ENCODE measurements at regions not wholly inside any gene's neighbourhood (a gene's known extent, or its start where the extent isn't known, plus 50 kb on each side); places are given as distances from the start of the nearest gene placed in this dataset.
"Not testable (repeated sequence)": the region's sequence is repeated elsewhere in the genome, so short reads cannot be mapped to it uniquely, and the experiment has no call there.

GRCh38 chr14:56064513-56064912 is 53.7 kb upstream of the PELI2 start:
- no peaks in the 10 kb centered on the region for H3K9me3 Mint-ChIP-seq (ENCODE audit: insufficient read depth)
- Histone ChIP-seq H3K4me2 (replicated peaks; ENCODE audit: low read depth, low read length, poor library complexity, severe bottlenecking) (no peak overlapping the region), H4K20me1 (ENCODE audit: control insufficient read depth, insufficient read depth, low read length, poor library complexity, severe bottlenecking) (no peaks in the 10 kb centered on the region), H3K9ac (ENCODE audit: low read length) (no peak overlapping the region), H3K27ac (ENCODE audit: low read length in 2 of 2) (no peak overlapping the region), H2AFZ (ENCODE audit: insufficient read depth, low read depth, low read length, poor library complexity, severe bottlenecking) (no peak overlapping the region), H3K4me1 (ENCODE audit: control insufficient read depth in 2 of 2, insufficient read depth in 2 of 2, low read length in 2 of 2) (no peaks in the 10 kb centered on the region), H3K27me3 (replicated peaks in 1 of 4; ENCODE audit: control extremely low read depth in 1 of 4, control insufficient read depth in 3 of 4, insufficient read depth in 4 of 4, low read length in 3 of 4) (no peaks in the 10 kb centered on the region), H3K4me3 (ENCODE audit: control extremely low read depth in 1 of 5, extremely low read depth in 1 of 5, insufficient read depth in 1 of 5, low read depth in 2 of 5, low read length in 4 of 5) (no peak overlapping the region), H3K36me3 (replicated peaks in 1 of 2; ENCODE audit: control extremely low read depth in 1 of 2, control insufficient read depth in 1 of 2, extremely low read depth in 1 of 2, insufficient read depth in 2 of 2, low read length in 1 of 2) (no peaks in the 10 kb centered on the region), H3K9me3 (ENCODE audit: control extremely low read depth in 1 of 3, control insufficient read depth in 2 of 3, insufficient read depth in 1 of 3, low read length in 2 of 3) (no peaks in the 10 kb centered on the region), H3K79me2 (ENCODE audit: control insufficient read depth, insufficient read depth, low read length) (no peaks in the 10 kb centered on the region)
- ChIA-PET POLR2A (no interaction called here), CTCF (no interaction called here)
- 100% methylated on average over 1 of the region's 5 CpGs for WGBS (ENCODE audit: insufficient coverage)
- intact Hi-C loops (cut with micrococcal nuclease), result no loop called here
- DNase-seq (no peak), ATAC-seq (ENCODE audit: low read depth) (no peak)
- TF ChIP-seq EZH2 (IDR thresholded peaks at IDR 0.05; ENCODE audit: borderline replicate concordance, insufficient read depth, low read depth, low read length, poor library complexity, severe bottlenecking), result no peak
- TF ChIP-seq, protein P1, sequence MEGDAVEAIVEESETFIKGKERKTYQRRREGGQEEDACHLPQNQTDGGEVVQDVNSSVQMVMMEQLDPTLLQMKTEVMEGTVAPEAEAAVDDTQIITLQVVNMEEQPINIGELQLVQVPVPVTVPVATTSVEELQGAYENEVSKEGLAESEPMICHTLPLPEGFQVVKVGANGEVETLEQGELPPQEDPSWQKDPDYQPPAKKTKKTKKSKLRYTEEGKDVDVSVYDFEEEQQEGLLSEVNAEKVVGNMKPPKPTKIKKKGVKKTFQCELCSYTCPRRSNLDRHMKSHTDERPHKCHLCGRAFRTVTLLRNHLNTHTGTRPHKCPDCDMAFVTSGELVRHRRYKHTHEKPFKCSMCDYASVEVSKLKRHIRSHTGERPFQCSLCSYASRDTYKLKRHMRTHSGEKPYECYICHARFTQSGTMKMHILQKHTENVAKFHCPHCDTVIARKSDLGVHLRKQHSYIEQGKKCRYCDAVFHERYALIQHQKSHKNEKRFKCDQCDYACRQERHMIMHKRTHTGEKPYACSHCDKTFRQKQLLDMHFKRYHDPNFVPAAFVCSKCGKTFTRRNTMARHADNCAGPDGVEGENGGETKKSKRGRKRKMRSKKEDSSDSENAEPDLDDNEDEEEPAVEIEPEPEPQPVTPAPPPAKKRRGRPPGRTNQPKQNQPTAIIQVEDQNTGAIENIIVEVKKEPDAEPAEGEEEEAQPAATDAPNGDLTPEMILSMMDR (IDR thresholded peaks at IDR 0.05), result no peak
- no peak overlapping the region for H3K27ac Mint-ChIP-seq
- no peak overlapping the region for H3K4me3 Mint-ChIP-seq
- H3K27me3 Mint-ChIP-seq, result peaks cover 11% of the 10 kb centered on the region
- no peaks in the 10 kb centered on the region for H3K4me1 Mint-ChIP-seq

DNA sequence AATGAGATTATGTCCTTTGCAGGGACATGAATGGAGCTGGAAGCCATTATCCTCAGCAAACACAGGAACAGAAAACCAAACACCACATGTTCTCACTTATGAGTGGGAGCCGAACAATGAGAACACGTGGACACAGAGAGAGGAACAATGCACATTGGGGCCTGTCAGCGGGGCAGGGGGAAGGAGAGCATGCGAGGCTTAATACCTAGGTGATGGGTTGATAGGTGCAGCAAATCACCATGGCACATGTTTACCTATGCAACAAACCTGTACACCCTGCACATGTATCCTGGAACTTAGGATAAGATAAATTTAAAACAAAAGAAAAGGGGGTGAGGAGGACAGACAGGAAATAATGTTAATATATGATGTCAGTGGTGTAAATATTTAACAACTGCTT is 53.0 kb upstream of the PELI2 start:
- DNase-seq; H3K9me3 ChIP-seq (ENCODE audit: control extremely low read depth in 1 of 3, control insufficient read depth in 2 of 3, insufficient read depth in 1 of 3, low read length in 2 of 3); H2AFZ ChIP-seq (ENCODE audit: insufficient read depth, low read depth, low read length, poor library complexity, severe bottlenecking); H4K20me1 ChIP-seq (ENCODE audit: control insufficient read depth, insufficient read depth, low read length, poor library complexity, severe bottlenecking); H3K27ac ChIP-seq (ENCODE audit: low read length in 2 of 2); H3K27me3 ChIP-seq (replicated peaks in 1 of 4; ENCODE audit: control extremely low read depth in 1 of 4, control insufficient read depth in 3 of 4, insufficient read depth in 4 of 4, low read length in 3 of 4); H3K27ac Mint-ChIP-seq; ATAC-seq (ENCODE audit: low read depth); H3K9me3 Mint-ChIP-seq (ENCODE audit: insufficient read depth); H3K27me3 Mint-ChIP-seq; CTCF ChIA-PET; H3K36me3 ChIP-seq (replicated peaks in 1 of 2; ENCODE audit: control extremely low read depth in 1 of 2, control insufficient read depth in 1 of 2, extremely low read depth in 1 of 2, insufficient read depth in 2 of 2, low read length in 1 of 2); H3K4me1 ChIP-seq (ENCODE audit: control insufficient read depth in 2 of 2, insufficient read depth in 2 of 2, low read length in 2 of 2); H3K4me3 ChIP-seq (ENCODE audit: control extremely low read depth in 1 of 5, extremely low read depth in 1 of 5, insufficient read depth in 1 of 5, low read depth in 2 of 5, low read length in 4 of 5); H3K4me1 Mint-ChIP-seq; POLR2A ChIA-PET; H3K4me3 Mint-ChIP-seq; intact Hi-C loops (cut with micrococcal nuclease); H3K9ac ChIP-seq (ENCODE audit: low read length); H3K79me2 ChIP-seq (ENCODE audit: control insufficient read depth, insufficient read depth, low read length); H3K4me2 ChIP-seq (replicated peaks; ENCODE audit: low read depth, low read length, poor library complexity, severe bottlenecking): not testable (repeated sequence)
- no CpG with 5 or more reads among the region's 4 CpGs for whole genome bisulfite sequencing (ENCODE audit: insufficient coverage)

Data from B cell (primary cell).